Neural cell (in vitro differentiated cells): ENCODE measurements at regions not wholly inside any gene's neighbourhood (a gene's known extent, or its start where the extent isn't known, plus 50 kb on each side); places are given as distances from the start of the nearest gene placed in this dataset.

Source experiments
- H2AFZ ChIP-seq: fragments of 200-600, 300-800 bp; sonication (generic), shearing (Covaris generic); 2 replicates; pipeline ENCODE4 v1.6.0; 2014; ENCODE audit warnings: low read depth, mild to moderate bottlenecking, antibody characterized with exemption, low read length, moderate library complexity
- H3F3A ChIP-seq: fragments of 200-600 bp; shearing (Covaris generic); 2 replicates; pipeline ENCODE4 v1.6.1; 2016; ENCODE audit warnings: mild to moderate bottlenecking, moderate library complexity, mixed read lengths, antibody characterized with exemption, low read length; ENCODE audit not compliant: insufficient read depth, poor library complexity, severe bottlenecking
- H3K27ac ChIP-seq: fragments of 200-600, 300-800 bp; sonication (generic), shearing (Covaris generic); 2 replicates; pipeline ENCODE4 v1.5.1; 2014; ENCODE audit warnings: mild to moderate bottlenecking, low read length, moderate library complexity
- H3K27me3 ChIP-seq: fragments of 300-800, 200-600 bp; sonication (generic), shearing (Covaris generic); 2 replicates; pipeline ENCODE4 v1.6.0; 2014; ENCODE audit warnings: mild to moderate bottlenecking, low read depth, low read length, moderate library complexity; ENCODE audit not compliant: insufficient read depth
- H3K36me3 ChIP-seq: fragments of 300-800, 200-600 bp; sonication (generic), shearing (Covaris generic); 2 replicates; pipeline ENCODE4 v1.5.1; 2014; ENCODE audit warnings: mild to moderate bottlenecking, antibody characterized with exemption, low read length, moderate library complexity; ENCODE audit not compliant: insufficient read depth
- H3K4me2 ChIP-seq: fragments of 300-800, 200-600 bp; sonication (generic), shearing (Covaris generic); 2 replicates; pipeline ENCODE4 v1.6.0; 2014; ENCODE audit warnings: mild to moderate bottlenecking, low read length
- H3K4me3 ChIP-seq: fragments of 300-800, 200-600 bp; sonication (generic), shearing (Covaris generic); 2 replicates; pipeline ENCODE4 v1.5.1; 2014; ENCODE audit warnings: mild to moderate bottlenecking, low read length, moderate library complexity
- H3K79me2 ChIP-seq: fragments of 200-600 bp; shearing (Covaris generic); replicated peaks from 2 replicates; pipeline ENCODE4 v1.6.0; 2014; ENCODE audit warnings: mild to moderate bottlenecking, low read length, moderate library complexity; ENCODE audit not compliant: insufficient read depth
- H3K9ac ChIP-seq: fragments of 300-800, 200-600 bp; sonication (generic), shearing (Covaris generic); 2 replicates; pipeline ENCODE4 v1.6.1; 2016; ENCODE audit warnings: mild to moderate bottlenecking, low read length, mixed read lengths
- H3K9me2 ChIP-seq: fragments of 200-600 bp; shearing (Covaris generic); 2 replicates; pipeline ENCODE4 v1.6.1; 2016; ENCODE audit warnings: mild to moderate bottlenecking, low read length, mixed read lengths; ENCODE audit not compliant: insufficient read depth
- H3K9me3 ChIP-seq: fragments of 200-600, 300-800 bp; sonication (generic), shearing (Covaris generic); 2 replicates; pipeline ENCODE4 v1.6.1; 2016; ENCODE audit warnings: mild to moderate bottlenecking, mixed run types, low read length, moderate library complexity, mixed read lengths
- H4K20me1 ChIP-seq: fragments of 200-600 bp; shearing (Covaris generic); 2 replicates; pipeline ENCODE4 v1.6.1; 2016; ENCODE audit warnings: mild to moderate bottlenecking, mixed run types; ENCODE audit not compliant: insufficient read depth
- EP300 ChIP-seq: fragments of 450-650 bp; conservative IDR thresholded peaks from 2 replicates; pipeline ENCODE4 v1.6.1; 2014; ENCODE audit warnings: antibody characterized with exemption, mild to moderate bottlenecking, moderate library complexity; ENCODE audit not compliant: poor library complexity, severe bottlenecking
- EZH2 ChIP-seq: fragments of 200-600, 300-800 bp; shearing (Covaris generic), sonication (generic); IDR thresholded peaks from 2 replicates; pipeline ENCODE4 v1.6.1; 2014; ENCODE audit warnings: antibody characterized with exemption, low read length, borderline replicate concordance, mild to moderate bottlenecking; ENCODE audit not compliant: insufficient read depth, poor library complexity, severe bottlenecking
- MXI1 ChIP-seq: fragments of 450-650 bp; conservative IDR thresholded peaks from 2 replicates; pipeline ENCODE4 v1.6.1; 2014; ENCODE audit warnings: antibody characterized with exemption, mild to moderate bottlenecking; ENCODE audit not compliant: poor library complexity, severe bottlenecking
- POLR2AphosphoS5 ChIP-seq: IDR thresholded peaks from 2 replicates; pipeline ENCODE4 v1.6.1; 2012
- RAD21 ChIP-seq: fragments of 450-650 bp; conservative IDR thresholded peaks from 2 replicates; pipeline ENCODE4 v1.6.1; 2014; ENCODE audit warnings: antibody characterized with exemption, mild to moderate bottlenecking, moderate library complexity
- REST ChIP-seq: IDR thresholded peaks from 2 replicates; pipeline ENCODE4 v1.6.1; 2012; ENCODE audit warnings: borderline replicate concordance
- SMC3 ChIP-seq: fragments of 450-650 bp; conservative IDR thresholded peaks from 2 replicates; pipeline ENCODE4 v1.6.1; 2014; ENCODE audit warnings: antibody characterized with exemption, mild to moderate bottlenecking, moderate library complexity; ENCODE audit not compliant: poor library complexity
- TAF1 ChIP-seq: IDR thresholded peaks from 2 replicates; pipeline ENCODE4 v1.6.1; 2012; ENCODE audit warnings: low read depth
- TF ChIP-seq, protein P1 (sequence below): fragments of 450-650 bp; IDR thresholded peaks from 2 replicates; pipeline ENCODE4 v1.5.1; 2014; ENCODE audit warnings: antibody characterized with exemption, mild to moderate bottlenecking, moderate library complexity; ENCODE audit not compliant: poor library complexity, severe bottlenecking

DNA sequence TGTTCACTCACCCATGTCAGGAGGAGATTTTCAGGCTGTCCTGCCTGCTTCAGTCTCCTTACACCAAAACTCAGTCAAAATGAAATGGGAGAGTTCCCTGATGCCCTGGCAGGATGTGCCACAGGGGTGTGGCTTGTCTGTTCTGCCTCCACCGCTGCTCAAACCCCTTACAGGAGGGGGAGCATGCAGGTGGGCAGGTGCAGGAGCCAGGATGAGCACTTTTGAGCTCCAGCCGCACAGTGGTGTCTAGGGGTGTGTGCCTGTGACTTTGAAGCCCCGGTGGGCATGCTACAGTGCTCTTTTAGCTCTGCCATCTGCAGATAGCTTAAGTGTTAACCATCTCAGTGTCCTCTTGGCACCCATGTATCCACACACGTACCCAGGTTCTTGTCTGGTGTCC, 71.9 kb upstream of the IPO5 start:
- H3K4me3 ChIP-seq = no peak overlapping the region
- H2AFZ ChIP-seq = no peak overlapping the region
- no peaks in the 10 kb centered on the region for H3K79me2 ChIP-seq
- no peaks in the 10 kb centered on the region for H3K36me3 ChIP-seq
- TF ChIP-seq POLR2AphosphoS5 = no peak
- TF ChIP-seq EZH2 = no peak
- H3K9me3 ChIP-seq = no peaks in the 10 kb centered on the region
- no peaks in the 10 kb centered on the region for H3F3A ChIP-seq
- no peaks in the 10 kb centered on the region for H3K9me2 ChIP-seq
- H4K20me1 ChIP-seq = no peaks in the 10 kb centered on the region
- H3K9ac ChIP-seq = no peak overlapping the region
- H3K4me2 ChIP-seq = no peak overlapping the region
- H3K27ac ChIP-seq = no peak overlapping the region
- no peaks in the 10 kb centered on the region for H3K27me3 ChIP-seq

DNA sequence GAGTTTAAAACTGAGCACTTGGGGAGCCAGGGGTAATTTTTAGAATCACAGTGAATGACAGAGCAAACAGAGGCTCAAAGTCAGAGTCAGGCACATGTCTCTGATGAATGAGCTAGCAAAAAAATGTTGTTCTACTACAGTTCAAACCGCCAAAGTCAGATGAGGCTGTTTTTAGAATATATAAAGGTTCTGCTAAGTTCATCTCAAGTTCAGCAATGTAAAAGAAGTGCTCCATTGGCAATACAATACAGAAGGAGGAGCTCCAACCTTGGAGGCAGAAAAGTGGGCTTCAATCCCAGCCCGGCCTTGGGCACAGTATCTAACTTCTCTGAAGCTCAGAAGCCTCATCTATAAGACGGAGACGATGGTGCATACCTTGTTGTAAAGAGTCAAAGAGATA, 70.1 kb upstream of the IPO5 start:
- H3K4me3 ChIP-seq = no peak overlapping the region
- no peak overlapping the region for H3K4me2 ChIP-seq
- no peaks in the 10 kb centered on the region for H3K9me3 ChIP-seq
- TF ChIP-seq, protein P1, sequence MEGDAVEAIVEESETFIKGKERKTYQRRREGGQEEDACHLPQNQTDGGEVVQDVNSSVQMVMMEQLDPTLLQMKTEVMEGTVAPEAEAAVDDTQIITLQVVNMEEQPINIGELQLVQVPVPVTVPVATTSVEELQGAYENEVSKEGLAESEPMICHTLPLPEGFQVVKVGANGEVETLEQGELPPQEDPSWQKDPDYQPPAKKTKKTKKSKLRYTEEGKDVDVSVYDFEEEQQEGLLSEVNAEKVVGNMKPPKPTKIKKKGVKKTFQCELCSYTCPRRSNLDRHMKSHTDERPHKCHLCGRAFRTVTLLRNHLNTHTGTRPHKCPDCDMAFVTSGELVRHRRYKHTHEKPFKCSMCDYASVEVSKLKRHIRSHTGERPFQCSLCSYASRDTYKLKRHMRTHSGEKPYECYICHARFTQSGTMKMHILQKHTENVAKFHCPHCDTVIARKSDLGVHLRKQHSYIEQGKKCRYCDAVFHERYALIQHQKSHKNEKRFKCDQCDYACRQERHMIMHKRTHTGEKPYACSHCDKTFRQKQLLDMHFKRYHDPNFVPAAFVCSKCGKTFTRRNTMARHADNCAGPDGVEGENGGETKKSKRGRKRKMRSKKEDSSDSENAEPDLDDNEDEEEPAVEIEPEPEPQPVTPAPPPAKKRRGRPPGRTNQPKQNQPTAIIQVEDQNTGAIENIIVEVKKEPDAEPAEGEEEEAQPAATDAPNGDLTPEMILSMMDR = no peak
- TF ChIP-seq TAF1 (no peak), RAD21 (no peak), MXI1 (no peak), REST (no peak), POLR2AphosphoS5 (no peak), EZH2 (no peak), SMC3 (no peak), EP300 (no peak)
- H3K27me3 ChIP-seq = no peaks in the 10 kb centered on the region
- no peaks in the 10 kb centered on the region for H3K9me2 ChIP-seq
- H3F3A ChIP-seq = no peaks in the 10 kb centered on the region
- no peaks in the 10 kb centered on the region for H4K20me1 ChIP-seq
- H3K27ac ChIP-seq = no peak overlapping the region
- H3K9ac ChIP-seq = no peak overlapping the region
- H3K79me2 ChIP-seq = no peaks in the 10 kb centered on the region
- H2AFZ ChIP-seq = no peak overlapping the region
- no peaks in the 10 kb centered on the region for H3K36me3 ChIP-seq
